Prostate gland (tissue), 2 donors: ENCODE measurements at regions not wholly inside any gene's neighbourhood (a gene's known extent, or its start where the extent isn't known, plus 50 kb on each side); places are given as distances from the start of the nearest gene placed in this dataset.

Source experiments
- DNase-seq: peaks from one replicate; pipeline ENCODE4 v3.0.0-alpha.2; 2019; ENCODE audit warnings: low spot score
- H3K27ac ChIP-seq, 2 donors: fragments of 200-600 bp; sonication (generic); 2 replicates each; pipeline ENCODE4 v1.5.1; 2017 to 2019
- H3K27me3 ChIP-seq: fragments of 200-600 bp; sonication (generic); replicated peaks from 2 replicates; pipeline ENCODE4 v1.5.1; 2019; ENCODE audit not compliant: insufficient read depth
- H3K36me3 ChIP-seq, 2 donors: fragments of 200-600 bp; sonication (generic); 1 replicate in 1 of 2; 2 replicates in 1 of 2; pipeline versions ENCODE4 v1.5.1 to v1.8.1; 2017 to 2019
- H3K4me1 ChIP-seq: fragments of 200-600 bp; sonication (generic); replicated peaks from 2 replicates; pipeline ENCODE4 v1.5.1; 2019
- H3K4me3 ChIP-seq, 2 donors: fragments of 200-600 bp; sonication (generic); 2 replicates each; pipeline ENCODE4 v1.5.1; 2017 to 2019
- H3K9me3 ChIP-seq: fragments of 200-600 bp; sonication (generic); 2 replicates; pipeline ENCODE4 v1.5.1; 2017
- CTCF ChIP-seq, 4 experiments: fragments of 200-600 bp in 2 of 4; fragments of 450-650 bp in 2 of 4; sonication (generic) in 2 of 4; IDR thresholded peaks; 1 replicate in 3 of 4; 2 replicates in 1 of 4; pipeline ENCODE4 v1.5.1; 2016 to 2019; ENCODE audit warnings: antibody characterized with exemption in 4 of 4, mild to moderate bottlenecking in 2 of 4, moderate library complexity in 2 of 4
- POLR2A ChIP-seq: fragments of 450-650 bp; IDR thresholded peaks from one replicate; pipeline ENCODE4 v1.6.1; 2016; ENCODE audit warnings: antibody characterized with exemption, mild to moderate bottlenecking
- POLR2AphosphoS5 ChIP-seq: sonication (generic); formaldehyde crosslinking; IDR thresholded peaks from one replicate; pipeline ENCODE4 v1.6.1; 2017; ENCODE audit warnings: antibody characterized with exemption
- WGBS: methylation state at CpG from one replicate; pipeline ENCODE4 v1.1.5; 2018; 5-methylcytosine and 5-hydroxymethylcytosine counted together
- intact Hi-C: fragments of 100-400 bp; cut with DNase I; formaldehyde crosslinking; loops from one replicate; pipeline ENCODE4 v1.14.2; 2022

- Histone ChIP-seq H3K4me1 (no peaks in the 10 kb centered on the region), H3K27me3 (no peaks in the 10 kb centered on the region), H3K27ac (no peak overlapping the region), H3K36me3 (no peaks in the 10 kb centered on the region), H3K9me3 (no peaks in the 10 kb centered on the region), H3K4me3 (no peak overlapping the region)
- WGBS, result 75% methylated on average over 6 of the region's 6 CpGs
- no peak for DNase-seq
- TF ChIP-seq CTCF (IDR thresholded peaks at IDR 0.05) (no peak), POLR2AphosphoS5 (no peak), POLR2A (no peak)
- intact Hi-C loops, result no loop called here
These were observed 106.2 kb downstream of the TMA16 start for GRCh38 chr4:163600727-163601126.

- 56% methylated on average over 5 of the region's 5 CpGs for WGBS
- H3K4me1 ChIP-seq, result no peaks in the 10 kb centered on the region
- no peak overlapping the region for H3K4me3 ChIP-seq
- TF ChIP-seq POLR2A (no peak), CTCF (IDR thresholded peaks at IDR 0.05) (no peak), POLR2AphosphoS5 (no peak)
- H3K9me3 ChIP-seq, result no peaks in the 10 kb centered on the region
- no peak overlapping the region for H3K27ac ChIP-seq
- H3K36me3 ChIP-seq, result no peaks in the 10 kb centered on the region
- no peak for DNase-seq
- no peaks in the 10 kb centered on the region for H3K27me3 ChIP-seq
- intact Hi-C loops, result no loop called here
These were observed 108.8 kb downstream of the TMA16 start for GRCh38 chr4:163603257-163603656.

- intact Hi-C loops, result no loop called here
- Histone ChIP-seq H3K36me3 (no peaks in the 10 kb centered on the region), H3K9me3 (no peaks in the 10 kb centered on the region), H3K4me1 (no peaks in the 10 kb centered on the region), H3K4me3 (no peak overlapping the region), H3K27me3 (no peaks in the 10 kb centered on the region), H3K27ac (no peak overlapping the region)
- TF ChIP-seq POLR2AphosphoS5 (no peak), CTCF (IDR thresholded peaks at IDR 0.05) (no peak), POLR2A (no peak)
- WGBS, result 81% methylated on average over 2 of the region's 2 CpGs
- DNase-seq, result no peak
These were observed 112.6 kb downstream of the TMA16 start for GRCh38 chr4:163606896-163607691.

- H3K36me3 ChIP-seq, result no peaks in the 10 kb centered on the region
- no peak overlapping the region for H3K27ac ChIP-seq
- DNase-seq, result no peak
- WGBS, result 93% methylated on average over 2 of the region's 2 CpGs
- H3K4me3 ChIP-seq, result no peak overlapping the region
- no peaks in the 10 kb centered on the region for H3K27me3 ChIP-seq
- intact Hi-C loops, result no loop called here
- H3K4me1 ChIP-seq, result no peaks in the 10 kb centered on the region
- no peaks in the 10 kb centered on the region for H3K9me3 ChIP-seq
- TF ChIP-seq POLR2AphosphoS5 (no peak), CTCF (IDR thresholded peaks at IDR 0.05) (no peak), POLR2A (no peak)
These were observed 114.5 kb downstream of the TMA16 start for GRCh38 chr4:163609019-163609418.

GRCh38 chr4:163610648-163611047, 116.2 kb downstream of the TMA16 start:
- TF ChIP-seq POLR2AphosphoS5 (no peak), CTCF (IDR thresholded peaks at IDR 0.05) (no peak), POLR2A (no peak)
- WGBS, result 79% methylated on average over 4 of the region's 4 CpGs
- intact Hi-C loops, result no loop called here
- no peaks in the 10 kb centered on the region for H3K27me3 ChIP-seq
- no peak overlapping the region for H3K27ac ChIP-seq
- H3K9me3 ChIP-seq, result no peaks in the 10 kb centered on the region
- H3K4me1 ChIP-seq, result no peaks in the 10 kb centered on the region
- no peaks in the 10 kb centered on the region for H3K36me3 ChIP-seq
- no peak overlapping the region for H3K4me3 ChIP-seq
- DNase-seq, result no peak
